ENCODE measurements at regions not wholly inside any gene's neighbourhood (a gene's known extent, or its start where the extent isn't known, plus 50 kb on each side); places are given as distances from the start of the nearest gene placed in this dataset.

DNA sequence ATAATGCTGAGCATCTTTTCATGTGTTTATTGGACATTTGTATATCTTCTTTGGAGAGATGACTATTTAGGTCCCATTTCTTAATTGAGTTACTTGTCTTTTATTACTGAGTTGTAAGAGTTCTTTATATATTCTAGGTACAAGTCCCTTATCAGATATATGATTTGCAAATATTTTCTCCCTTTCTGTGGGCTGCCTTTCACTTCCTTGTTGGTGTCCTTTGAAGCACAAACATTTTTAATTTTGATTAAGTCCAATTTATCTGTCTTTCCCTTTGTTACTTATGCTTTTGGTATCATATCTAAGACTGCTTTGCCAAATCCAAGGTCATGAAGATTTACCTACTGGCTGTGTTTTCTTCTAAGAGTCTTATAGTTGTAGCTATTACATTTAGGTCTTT is 113.2 kb downstream of the HNRNPD start:
- Histone ChIP-seq H3K36me3 (no peaks in the 10 kb centered on the region), H3K9me3 (no peaks in the 10 kb centered on the region), H3K4me1 (peaks cover 0 to 18% (median 0%) of the 10 kb centered on the region in 6 donors), H3K27me3 (replicated peaks in 1 of 7) (no peaks in the 10 kb centered on the region), H3K4me3 (no peak overlapping the region), H3K27ac (no peak overlapping the region)
- no peak for DNase-seq
- TF ChIP-seq POLR2AphosphoS5 (IDR thresholded peaks at IDR 0.05): no peak
- TF ChIP-seq, protein P1, sequence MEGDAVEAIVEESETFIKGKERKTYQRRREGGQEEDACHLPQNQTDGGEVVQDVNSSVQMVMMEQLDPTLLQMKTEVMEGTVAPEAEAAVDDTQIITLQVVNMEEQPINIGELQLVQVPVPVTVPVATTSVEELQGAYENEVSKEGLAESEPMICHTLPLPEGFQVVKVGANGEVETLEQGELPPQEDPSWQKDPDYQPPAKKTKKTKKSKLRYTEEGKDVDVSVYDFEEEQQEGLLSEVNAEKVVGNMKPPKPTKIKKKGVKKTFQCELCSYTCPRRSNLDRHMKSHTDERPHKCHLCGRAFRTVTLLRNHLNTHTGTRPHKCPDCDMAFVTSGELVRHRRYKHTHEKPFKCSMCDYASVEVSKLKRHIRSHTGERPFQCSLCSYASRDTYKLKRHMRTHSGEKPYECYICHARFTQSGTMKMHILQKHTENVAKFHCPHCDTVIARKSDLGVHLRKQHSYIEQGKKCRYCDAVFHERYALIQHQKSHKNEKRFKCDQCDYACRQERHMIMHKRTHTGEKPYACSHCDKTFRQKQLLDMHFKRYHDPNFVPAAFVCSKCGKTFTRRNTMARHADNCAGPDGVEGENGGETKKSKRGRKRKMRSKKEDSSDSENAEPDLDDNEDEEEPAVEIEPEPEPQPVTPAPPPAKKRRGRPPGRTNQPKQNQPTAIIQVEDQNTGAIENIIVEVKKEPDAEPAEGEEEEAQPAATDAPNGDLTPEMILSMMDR (IDR thresholded peaks at IDR 0.05 in 8 of 11, conservative IDR thresholded peaks at IDR 0.05 in 3 of 11): no peak
- no peak for TF ChIP-seq POLR2A (IDR thresholded peaks at IDR 0.05)
- intact Hi-C loops (cut with DNase I; ENCODE audit: low total_unique reads): loop anchor here (10.0 kb wide), 1 partner anchor 416 kb away; no protein-coding TSS in a partner anchor

GRCh38 chr4:82256718-82257117 is 117.1 kb downstream of the HNRNPD start:
- Histone ChIP-seq H3K36me3 (no peaks in the 10 kb centered on the region), H3K27me3 (replicated peaks in 1 of 7) (no peaks in the 10 kb centered on the region), H3K4me3 (no peak overlapping the region), H3K4me1 (peaks cover 0 to 18% (median 0%) of the 10 kb centered on the region in 6 donors), H3K27ac (no peak overlapping the region), H3K9me3 (no peaks in the 10 kb centered on the region)
- intact Hi-C loops (cut with DNase I; ENCODE audit: low total_unique reads): no loop called here
- no peak for DNase-seq
- TF ChIP-seq POLR2A (IDR thresholded peaks at IDR 0.05) (no peak), POLR2AphosphoS5 (IDR thresholded peaks at IDR 0.05) (no peak)
- TF ChIP-seq, protein P1 (IDR thresholded peaks at IDR 0.05 in 8 of 11, conservative IDR thresholded peaks at IDR 0.05 in 3 of 11): no peak
- 57 to 88% (median 78%) methylated on average over 2 of the region's 2 CpGs for WGBS, 5 donors

DNA sequence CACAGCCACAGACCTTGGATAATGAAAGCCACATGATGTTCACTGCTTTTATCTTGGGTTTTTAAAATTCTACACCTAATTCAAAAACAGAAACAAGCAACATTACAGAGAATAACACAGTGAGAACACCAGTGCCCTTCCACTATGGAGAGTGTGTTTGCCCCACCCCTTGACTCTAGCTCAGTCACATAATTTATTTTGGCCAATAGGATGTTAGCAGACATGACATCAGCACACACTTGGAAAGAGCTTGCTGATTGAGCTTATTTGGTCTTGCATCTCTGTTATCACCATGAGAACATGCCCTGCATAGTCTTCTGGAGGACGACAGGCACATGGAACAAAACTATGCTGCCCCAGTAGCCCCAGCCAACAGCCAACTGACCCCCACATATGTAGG is 118.1 kb downstream of the HNRNPD start:
- intact Hi-C loops (cut with DNase I; ENCODE audit: low total_unique reads): no loop called here
- Histone ChIP-seq H3K4me1 (peaks cover 0 to 17% (median 0%) of the 10 kb centered on the region in 6 donors), H3K36me3 (no peaks in the 10 kb centered on the region), H3K4me3 (no peak overlapping the region), H3K27ac (no peak overlapping the region), H3K9me3 (no peaks in the 10 kb centered on the region), H3K27me3 (replicated peaks in 1 of 7) (no peaks in the 10 kb centered on the region)
- TF ChIP-seq POLR2A (IDR thresholded peaks at IDR 0.05): no peak
- no peak for TF ChIP-seq POLR2AphosphoS5 (IDR thresholded peaks at IDR 0.05)
- TF ChIP-seq, protein P1 (IDR thresholded peaks at IDR 0.05 in 8 of 11, conservative IDR thresholded peaks at IDR 0.05 in 3 of 11): no peak
- DNase-seq: no peak
- 73 to 85% (median 81%) methylated on average over 1 of the region's 1 CpG for WGBS, 5 donors

- TF ChIP-seq, protein P1 (IDR thresholded peaks at IDR 0.05 in 8 of 11, conservative IDR thresholded peaks at IDR 0.05 in 3 of 11): no peak
- TF ChIP-seq POLR2AphosphoS5 (IDR thresholded peaks at IDR 0.05) (no peak), POLR2A (IDR thresholded peaks at IDR 0.05) (no peak)
- Histone ChIP-seq H3K36me3 (no peaks in the 10 kb centered on the region), H3K9me3 (no peaks in the 10 kb centered on the region), H3K27me3 (replicated peaks in 1 of 7) (no peaks in the 10 kb centered on the region), H3K27ac (no peak overlapping the region), H3K4me1 (no peaks in the 10 kb centered on the region), H3K4me3 (no peak overlapping the region)
- DNase-seq: no peak
- 45 to 68% (median 56%) methylated on average over 4 of the region's 4 CpGs for WGBS, 5 donors
- intact Hi-C loops (cut with DNase I; ENCODE audit: low total_unique reads): no loop called here
Measured at GRCh38 chr4:82248903-82249632, 124.7 kb downstream of the HNRNPD start.

Data from spleen (tissue), 11 donors.